Sigmoid colon (tissue), 4 donors: ENCODE measurements at regions not wholly inside any gene's neighbourhood (a gene's known extent, or its start where the extent isn't known, plus 50 kb on each side); places are given as distances from the start of the nearest gene placed in this dataset.

Experiments used
- POLR2A ChIP-seq, 2 donors: fragments of 450-650 bp; IDR thresholded peaks; one replicate each; pipeline ENCODE4 v1.6.1; 2016; ENCODE audit warnings: antibody characterized with exemption in 2 of 2, mild to moderate bottlenecking in 2 of 2, moderate library complexity in 2 of 2
- POLR2AphosphoS5 ChIP-seq, 4 donors: sonication (generic); formaldehyde crosslinking; IDR thresholded peaks; one replicate each; pipeline ENCODE4 v1.6.1; 2017; ENCODE audit warnings: antibody characterized with exemption in 4 of 4
- TF ChIP-seq, protein P1 (sequence below), 4 experiments: fragments of 450-650 bp in 3 of 4; fragments of 200-600 bp in 1 of 4; IDR thresholded peaks; one replicate each; pipeline ENCODE4 v1.5.1; 2016 to 2019; ENCODE audit warnings: antibody characterized with exemption in 4 of 4, mild to moderate bottlenecking in 3 of 4, moderate library complexity in 2 of 4

DNA sequence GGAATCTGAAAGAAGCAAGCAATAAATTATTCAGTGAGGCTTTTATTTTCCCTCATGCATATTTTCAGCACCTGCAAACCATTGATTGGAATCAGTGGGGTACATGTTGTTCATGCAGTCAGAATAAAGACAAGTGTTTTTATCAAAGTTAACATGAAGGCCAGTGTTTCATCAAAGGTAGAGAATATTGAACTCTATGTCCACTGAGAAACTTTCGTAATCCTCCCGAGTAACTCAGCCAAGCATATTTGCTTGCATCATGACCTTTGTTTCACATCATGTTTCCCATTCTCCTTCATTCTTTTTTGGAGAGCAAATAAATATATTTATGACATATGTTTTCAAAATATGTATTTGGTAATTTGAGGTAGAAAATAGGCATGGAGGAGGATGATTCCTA, 663.1 kb downstream of the SH2D4B start:
- TF ChIP-seq, protein P1, sequence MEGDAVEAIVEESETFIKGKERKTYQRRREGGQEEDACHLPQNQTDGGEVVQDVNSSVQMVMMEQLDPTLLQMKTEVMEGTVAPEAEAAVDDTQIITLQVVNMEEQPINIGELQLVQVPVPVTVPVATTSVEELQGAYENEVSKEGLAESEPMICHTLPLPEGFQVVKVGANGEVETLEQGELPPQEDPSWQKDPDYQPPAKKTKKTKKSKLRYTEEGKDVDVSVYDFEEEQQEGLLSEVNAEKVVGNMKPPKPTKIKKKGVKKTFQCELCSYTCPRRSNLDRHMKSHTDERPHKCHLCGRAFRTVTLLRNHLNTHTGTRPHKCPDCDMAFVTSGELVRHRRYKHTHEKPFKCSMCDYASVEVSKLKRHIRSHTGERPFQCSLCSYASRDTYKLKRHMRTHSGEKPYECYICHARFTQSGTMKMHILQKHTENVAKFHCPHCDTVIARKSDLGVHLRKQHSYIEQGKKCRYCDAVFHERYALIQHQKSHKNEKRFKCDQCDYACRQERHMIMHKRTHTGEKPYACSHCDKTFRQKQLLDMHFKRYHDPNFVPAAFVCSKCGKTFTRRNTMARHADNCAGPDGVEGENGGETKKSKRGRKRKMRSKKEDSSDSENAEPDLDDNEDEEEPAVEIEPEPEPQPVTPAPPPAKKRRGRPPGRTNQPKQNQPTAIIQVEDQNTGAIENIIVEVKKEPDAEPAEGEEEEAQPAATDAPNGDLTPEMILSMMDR (IDR thresholded peaks at IDR 0.05), result no peak
- TF ChIP-seq POLR2A (IDR thresholded peaks at IDR 0.05) (no peak), POLR2AphosphoS5 (IDR thresholded peaks at IDR 0.05) (no peak)
